ENCODE measurements at regions not wholly inside any gene's neighbourhood (a gene's known extent, or its start where the extent isn't known, plus 50 kb on each side); places are given as distances from the start of the nearest gene placed in this dataset.
"Not testable (repeated sequence)": the region's sequence is repeated elsewhere in the genome, so short reads cannot be mapped to it uniquely, and the experiment has no call there.

DNA sequence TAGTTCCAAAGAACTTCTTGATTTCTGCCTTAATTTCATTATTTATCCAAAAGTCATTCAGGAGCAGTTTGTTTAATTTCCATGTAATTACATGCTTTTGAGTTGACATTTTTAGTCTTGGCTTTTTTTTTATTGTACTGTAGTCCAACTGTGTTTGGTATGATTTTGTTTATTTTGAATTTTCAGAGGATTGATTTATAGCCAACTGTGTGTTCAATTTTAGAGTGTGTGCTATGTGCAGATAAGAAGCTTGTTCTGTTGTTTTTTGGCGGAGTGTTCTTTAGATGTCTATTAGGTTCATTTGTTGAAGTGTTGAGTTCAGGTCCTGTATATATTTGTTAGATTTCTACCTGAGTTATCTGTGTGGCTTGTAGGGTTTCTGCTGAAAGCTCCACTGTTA, 533.6 kb downstream of the TRAM1L1 start:
- POLR2A ChIA-PET, result no interaction called here
- Mint-ChIP-seq H3K27me3 (no peaks in the 10 kb centered on the region), H3K9me3 (peaks cover 0 to 9% (median 5%) of the 10 kb centered on the region in 5 donors), H3K27ac (no peak overlapping the region), H3K36me3 (no peaks in the 10 kb centered on the region), H3K4me3 (no peak overlapping the region), H3K4me1 (no peaks in the 10 kb centered on the region)
- H3K27ac ChIP-seq (ENCODE audit: low read depth, low read length), result no peak overlapping the region
- H3K4me3 ChIP-seq (ENCODE audit: low read length), result no peak overlapping the region
- no peaks in the 10 kb centered on the region for H3K36me3 ChIP-seq (ENCODE audit: insufficient read depth, low read length)
- CTCF ChIA-PET, result no interaction called here
- H3K4me1 ChIP-seq (ENCODE audit: insufficient read depth, low read length), result no peaks in the 10 kb centered on the region
- no peaks in the 10 kb centered on the region for H3K27me3 ChIP-seq (ENCODE audit: insufficient read depth, low read length, poor library complexity, severe bottlenecking)
- DNase-seq, result no peak
- H3K9me3 ChIP-seq (ENCODE audit: low read length), result no peaks in the 10 kb centered on the region

- H3K27ac ChIP-seq (ENCODE audit: low read depth, low read length), result no peak overlapping the region
- no peaks in the 10 kb centered on the region for H3K36me3 ChIP-seq (ENCODE audit: insufficient read depth, low read length)
- CTCF ChIA-PET, result no interaction called here
- Mint-ChIP-seq H3K27ac (no peak overlapping the region), H3K4me1 (no peaks in the 10 kb centered on the region), H3K27me3 (no peaks in the 10 kb centered on the region), H3K36me3 (no peaks in the 10 kb centered on the region), H3K9me3 (peaks cover 0 to 7% (median 6%) of the 10 kb centered on the region in 5 donors), H3K4me3 (no peak overlapping the region)
- H3K4me3 ChIP-seq (ENCODE audit: low read length), result no peak overlapping the region
- H3K4me1 ChIP-seq (ENCODE audit: insufficient read depth, low read length), result no peaks in the 10 kb centered on the region
- no peak for DNase-seq
- H3K27me3 ChIP-seq (ENCODE audit: insufficient read depth, low read length, poor library complexity, severe bottlenecking), result no peaks in the 10 kb centered on the region
- H3K9me3 ChIP-seq (ENCODE audit: low read length), result no peaks in the 10 kb centered on the region
- POLR2A ChIA-PET, result no interaction called here
These were observed 537.7 kb downstream of the TRAM1L1 start for GRCh38 chr4:116547632-116548031.

DNA sequence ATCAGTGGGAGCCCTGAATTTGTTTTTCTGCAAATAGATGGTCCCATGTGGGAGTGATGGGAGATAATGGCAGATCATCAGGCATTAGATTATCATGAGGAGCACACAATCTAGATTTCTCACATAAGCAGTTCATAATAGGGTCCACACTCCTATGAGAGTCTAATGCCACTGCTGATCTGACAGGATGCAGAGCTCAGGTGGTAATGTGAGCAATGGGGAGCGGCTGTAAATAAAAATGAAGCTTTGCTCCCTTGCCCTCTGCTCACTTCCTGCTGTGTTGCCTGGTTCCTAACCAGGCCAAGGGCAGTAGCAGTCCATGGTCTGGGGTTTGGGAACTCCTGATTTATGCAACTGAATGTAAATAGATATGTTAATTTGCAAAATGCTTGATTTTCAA, 538.6 kb downstream of the TRAM1L1 start:
- no peaks in the 10 kb centered on the region for H3K4me1 Mint-ChIP-seq
- H3K9me3 Mint-ChIP-seq, result peaks cover 0 to 9% (median 5%) of the 10 kb centered on the region in 5 donors
- no peak for DNase-seq
- no peak overlapping the region for H3K27ac Mint-ChIP-seq
- Histone ChIP-seq H3K27me3 (ENCODE audit: insufficient read depth, low read length, poor library complexity, severe bottlenecking) (no peaks in the 10 kb centered on the region), H3K4me3 (ENCODE audit: low read length) (no peak overlapping the region), H3K36me3 (ENCODE audit: insufficient read depth, low read length) (no peaks in the 10 kb centered on the region), H3K4me1 (ENCODE audit: insufficient read depth, low read length) (no peaks in the 10 kb centered on the region), H3K27ac (ENCODE audit: low read depth, low read length) (no peak overlapping the region), H3K9me3 (ENCODE audit: low read length) (no peaks in the 10 kb centered on the region)
- ChIA-PET POLR2A (no interaction called here), CTCF (no interaction called here)
- H3K27me3 Mint-ChIP-seq, result no peaks in the 10 kb centered on the region
- H3K4me3 Mint-ChIP-seq, result no peak overlapping the region
- H3K36me3 Mint-ChIP-seq, result no peaks in the 10 kb centered on the region

DNA sequence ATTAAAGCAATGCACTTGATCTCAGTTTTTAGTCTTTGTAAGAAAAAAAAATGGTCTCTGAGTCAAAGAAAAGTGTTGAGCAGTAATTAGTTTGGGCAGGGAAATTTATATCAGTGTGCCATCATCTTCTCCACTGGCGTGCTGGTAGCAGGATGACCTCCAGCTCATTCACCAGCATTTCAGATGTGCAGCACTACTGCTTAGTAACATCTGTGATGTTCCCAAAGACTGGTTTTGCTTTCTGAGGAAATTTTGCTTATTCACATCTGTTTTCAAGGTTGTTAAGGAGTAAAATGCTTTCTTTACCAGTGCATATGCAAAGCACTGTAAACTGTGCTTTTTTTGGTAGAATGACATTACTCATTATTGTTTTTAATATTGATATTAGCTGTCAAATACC, 540.4 kb downstream of the TRAM1L1 start:
- Histone ChIP-seq H3K9me3 (ENCODE audit: low read length) (no peaks in the 10 kb centered on the region), H3K36me3 (ENCODE audit: insufficient read depth, low read length) (no peaks in the 10 kb centered on the region), H3K27me3 (ENCODE audit: insufficient read depth, low read length, poor library complexity, severe bottlenecking) (no peaks in the 10 kb centered on the region), H3K4me1 (ENCODE audit: insufficient read depth, low read length) (no peaks in the 10 kb centered on the region), H3K27ac (ENCODE audit: low read depth, low read length) (no peak overlapping the region), H3K4me3 (ENCODE audit: low read length) (no peak overlapping the region)
- Mint-ChIP-seq H3K36me3 (no peaks in the 10 kb centered on the region), H3K4me3 (no peak overlapping the region), H3K9me3 (peaks cover 0 to 13% (median 2%) of the 10 kb centered on the region in 5 donors), H3K27ac (no peak overlapping the region), H3K4me1 (no peaks in the 10 kb centered on the region), H3K27me3 (no peaks in the 10 kb centered on the region)
- POLR2A ChIA-PET, result no interaction called here
- CTCF ChIA-PET, result no interaction called here
- DNase-seq, result no peak

GRCh38 chr4:116539744-116540143, 545.6 kb downstream of the TRAM1L1 start:
- DNase-seq, result no peak
- Histone ChIP-seq H3K9me3 (ENCODE audit: low read length) (no peaks in the 10 kb centered on the region), H3K27me3 (ENCODE audit: insufficient read depth, low read length, poor library complexity, severe bottlenecking) (no peaks in the 10 kb centered on the region), H3K36me3 (ENCODE audit: insufficient read depth, low read length) (no peaks in the 10 kb centered on the region), H3K4me1 (ENCODE audit: insufficient read depth, low read length) (no peaks in the 10 kb centered on the region), H3K4me3 (ENCODE audit: low read length) (no peak overlapping the region), H3K27ac (ENCODE audit: low read depth, low read length) (no peak overlapping the region)
- POLR2A ChIA-PET, result no interaction called here
- peaks cover 0 to 3% (median 0%) of the 10 kb centered on the region in 3 donors for H3K36me3 Mint-ChIP-seq
- peaks cover 0 to 18% (median 2%) of the 10 kb centered on the region in 5 donors for H3K9me3 Mint-ChIP-seq
- H3K4me3 Mint-ChIP-seq, result no peak overlapping the region
- CTCF ChIA-PET, result no interaction called here
- H3K27me3 Mint-ChIP-seq, result no peaks in the 10 kb centered on the region
- H3K27ac Mint-ChIP-seq, result no peak overlapping the region
- no peaks in the 10 kb centered on the region for H3K4me1 Mint-ChIP-seq

DNA sequence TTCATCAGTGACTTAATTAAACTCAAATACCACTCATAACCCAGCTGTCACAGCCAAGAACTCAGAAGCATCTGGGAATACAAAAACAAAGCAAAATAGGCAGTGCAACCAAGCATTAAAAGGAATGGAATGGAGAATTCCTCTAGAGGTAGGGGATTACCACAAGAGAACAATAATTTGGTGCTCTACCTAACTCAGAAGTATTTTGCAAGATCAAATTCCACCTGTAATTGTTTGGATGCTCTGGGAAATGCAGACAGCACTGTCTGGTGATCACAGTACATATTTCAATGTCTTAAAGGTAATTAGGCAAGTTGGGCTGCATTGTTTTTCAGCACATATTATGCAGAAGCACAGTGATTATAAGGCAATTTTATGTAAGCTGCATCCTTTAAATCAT, 547.5 kb downstream of the TRAM1L1 start:
- Mint-ChIP-seq H3K4me1 (no peaks in the 10 kb centered on the region), H3K36me3 (peaks cover 0 to 3% (median 0%) of the 10 kb centered on the region in 3 donors), H3K9me3 (peaks cover 0 to 15% (median 3%) of the 10 kb centered on the region in 5 donors), H3K4me3 (no peak overlapping the region), H3K27ac (no peak overlapping the region), H3K27me3 (no peaks in the 10 kb centered on the region)
- H3K4me1 ChIP-seq (ENCODE audit: insufficient read depth, low read length), result no peaks in the 10 kb centered on the region
- no peaks in the 10 kb centered on the region for H3K36me3 ChIP-seq (ENCODE audit: insufficient read depth, low read length)
- no peak overlapping the region for H3K27ac ChIP-seq (ENCODE audit: low read depth, low read length)
- POLR2A ChIA-PET, result no interaction called here
- no peak overlapping the region for H3K4me3 ChIP-seq (ENCODE audit: low read length)
- CTCF ChIA-PET, result no interaction called here
- H3K9me3 ChIP-seq (ENCODE audit: low read length), result no peaks in the 10 kb centered on the region
- no peaks in the 10 kb centered on the region for H3K27me3 ChIP-seq (ENCODE audit: insufficient read depth, low read length, poor library complexity, severe bottlenecking)
- no peak for DNase-seq

GRCh38 chr4:116536024-116536423, 549.4 kb downstream of the TRAM1L1 start:
- H3K27me3 ChIP-seq (ENCODE audit: insufficient read depth, low read length, poor library complexity, severe bottlenecking); H3K9me3 ChIP-seq (ENCODE audit: low read length); H3K4me1 Mint-ChIP-seq; DNase-seq; H3K27ac ChIP-seq (ENCODE audit: low read depth, low read length); H3K4me3 Mint-ChIP-seq; H3K27me3 Mint-ChIP-seq; H3K36me3 ChIP-seq (ENCODE audit: insufficient read depth, low read length); H3K36me3 Mint-ChIP-seq; H3K27ac Mint-ChIP-seq; H3K9me3 Mint-ChIP-seq; POLR2A ChIA-PET; CTCF ChIA-PET; H3K4me1 ChIP-seq (ENCODE audit: insufficient read depth, low read length); H3K4me3 ChIP-seq (ENCODE audit: low read length): not testable (repeated sequence)

DNA sequence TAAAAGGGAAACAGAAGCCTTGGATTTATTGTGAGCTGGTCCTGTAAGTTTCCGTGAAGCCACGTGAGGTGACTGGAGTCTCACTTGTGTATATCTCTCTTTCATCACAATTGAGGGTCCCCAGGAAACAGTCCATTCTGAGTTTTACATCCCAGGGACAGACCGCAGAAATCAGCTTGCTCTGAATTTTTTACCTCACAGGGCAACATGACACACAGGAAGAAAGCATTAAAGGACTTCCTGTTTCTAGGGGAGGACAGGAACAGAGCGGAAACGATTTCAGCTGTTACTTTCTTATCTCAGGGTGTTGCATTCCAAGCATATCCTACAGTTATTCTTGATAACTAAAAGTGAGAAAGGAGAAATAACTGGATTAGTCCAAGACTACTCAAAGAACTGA, 553.5 kb downstream of the TRAM1L1 start:
- Histone ChIP-seq H3K36me3 (ENCODE audit: insufficient read depth, low read length) (no peaks in the 10 kb centered on the region), H3K9me3 (ENCODE audit: low read length) (no peaks in the 10 kb centered on the region), H3K27me3 (ENCODE audit: insufficient read depth, low read length, poor library complexity, severe bottlenecking) (no peaks in the 10 kb centered on the region), H3K27ac (ENCODE audit: low read depth, low read length) (no peak overlapping the region), H3K4me3 (ENCODE audit: low read length) (no peak overlapping the region), H3K4me1 (ENCODE audit: insufficient read depth, low read length) (no peaks in the 10 kb centered on the region)
- Mint-ChIP-seq H3K36me3 (peaks cover 0 to 3% (median 0%) of the 10 kb centered on the region in 3 donors), H3K4me1 (no peaks in the 10 kb centered on the region), H3K4me3 (no peak overlapping the region), H3K27ac (no peak overlapping the region), H3K9me3 (peaks cover 1 to 8% (median 3%) of the 10 kb centered on the region in 5 donors), H3K27me3 (no peaks in the 10 kb centered on the region)
- DNase-seq, result no peak
- ChIA-PET CTCF (no interaction called here), POLR2A (no interaction called here)

DNA sequence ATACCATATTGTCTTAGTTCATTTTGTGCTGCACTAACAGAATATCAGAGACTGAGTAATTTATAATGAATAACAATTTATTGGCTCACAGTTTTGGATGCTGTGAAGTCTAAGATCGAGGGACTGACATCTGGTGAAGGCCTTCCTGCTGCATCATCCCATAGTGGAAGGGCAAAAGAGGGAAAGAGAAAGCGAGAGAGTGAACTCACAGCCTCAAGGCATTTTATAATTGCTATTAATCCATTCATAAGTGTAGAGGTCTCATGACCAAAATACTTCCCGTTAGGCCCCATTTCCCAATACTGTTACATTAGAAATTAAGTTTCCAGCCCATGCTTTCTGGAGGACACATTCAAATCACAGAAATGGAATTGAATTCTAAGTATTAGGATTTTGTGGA, 554.4 kb downstream of the TRAM1L1 start:
- Mint-ChIP-seq H3K27ac (no peak overlapping the region), H3K27me3 (no peaks in the 10 kb centered on the region), H3K4me3 (no peak overlapping the region), H3K9me3 (peaks cover 0 to 5% (median 3%) of the 10 kb centered on the region in 5 donors), H3K4me1 (no peaks in the 10 kb centered on the region), H3K36me3 (no peaks in the 10 kb centered on the region)
- Histone ChIP-seq H3K36me3 (ENCODE audit: insufficient read depth, low read length) (no peaks in the 10 kb centered on the region), H3K27me3 (ENCODE audit: insufficient read depth, low read length, poor library complexity, severe bottlenecking) (no peaks in the 10 kb centered on the region), H3K4me1 (ENCODE audit: insufficient read depth, low read length) (no peaks in the 10 kb centered on the region), H3K4me3 (ENCODE audit: low read length) (no peak overlapping the region), H3K27ac (ENCODE audit: low read depth, low read length) (no peak overlapping the region), H3K9me3 (ENCODE audit: low read length) (no peaks in the 10 kb centered on the region)
- CTCF ChIA-PET, result no interaction called here
- no peak for DNase-seq
- POLR2A ChIA-PET, result no interaction called here
